ENCODE measurements at regions not wholly inside any gene's neighbourhood (a gene's known extent, or its start where the extent isn't known, plus 50 kb on each side); places are given as distances from the start of the nearest gene placed in this dataset.

DNA sequence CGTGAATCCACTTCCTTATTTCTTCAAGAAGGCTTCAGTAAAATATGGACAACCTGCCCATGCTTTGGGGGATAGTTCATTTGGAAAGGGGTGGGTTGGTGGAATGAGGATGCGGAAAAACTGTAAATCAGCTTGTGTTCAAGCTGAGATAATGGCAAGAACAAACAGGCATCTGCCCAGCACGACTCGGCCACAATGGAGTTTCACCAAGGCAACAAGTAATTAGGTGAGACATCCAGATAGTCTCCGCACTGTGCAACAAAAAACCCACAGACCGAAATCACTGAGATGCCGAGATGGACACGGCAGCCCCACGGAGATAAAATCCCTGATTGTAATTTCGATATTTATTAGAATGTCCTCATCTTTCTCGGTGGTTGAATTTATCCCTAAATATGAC lies 455.2 kb downstream of the AJAP1 start:
- TF ChIP-seq, protein P1, sequence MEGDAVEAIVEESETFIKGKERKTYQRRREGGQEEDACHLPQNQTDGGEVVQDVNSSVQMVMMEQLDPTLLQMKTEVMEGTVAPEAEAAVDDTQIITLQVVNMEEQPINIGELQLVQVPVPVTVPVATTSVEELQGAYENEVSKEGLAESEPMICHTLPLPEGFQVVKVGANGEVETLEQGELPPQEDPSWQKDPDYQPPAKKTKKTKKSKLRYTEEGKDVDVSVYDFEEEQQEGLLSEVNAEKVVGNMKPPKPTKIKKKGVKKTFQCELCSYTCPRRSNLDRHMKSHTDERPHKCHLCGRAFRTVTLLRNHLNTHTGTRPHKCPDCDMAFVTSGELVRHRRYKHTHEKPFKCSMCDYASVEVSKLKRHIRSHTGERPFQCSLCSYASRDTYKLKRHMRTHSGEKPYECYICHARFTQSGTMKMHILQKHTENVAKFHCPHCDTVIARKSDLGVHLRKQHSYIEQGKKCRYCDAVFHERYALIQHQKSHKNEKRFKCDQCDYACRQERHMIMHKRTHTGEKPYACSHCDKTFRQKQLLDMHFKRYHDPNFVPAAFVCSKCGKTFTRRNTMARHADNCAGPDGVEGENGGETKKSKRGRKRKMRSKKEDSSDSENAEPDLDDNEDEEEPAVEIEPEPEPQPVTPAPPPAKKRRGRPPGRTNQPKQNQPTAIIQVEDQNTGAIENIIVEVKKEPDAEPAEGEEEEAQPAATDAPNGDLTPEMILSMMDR (IDR thresholded peaks at IDR 0.05): no peak
- TF ChIP-seq POLR2A (IDR thresholded peaks at IDR 0.05) (no peak), POLR2AphosphoS5 (IDR thresholded peaks at IDR 0.05) (no peak)
